ENCODE measurements at regions not wholly inside any gene's neighbourhood (a gene's known extent, or its start where the extent isn't known, plus 50 kb on each side); places are given as distances from the start of the nearest gene placed in this dataset.

GRCh38 chr6:19413323-19413722 is 423.8 kb upstream of the ID4 start:
- DNase-seq (ENCODE audit: low read depth, low spot score), result no peak
- CTCF ChIA-PET, result interaction anchor here (1.4 kb wide), 2 partner anchors 10 to 11 kb away, joined by 4 read pairs; no protein-coding TSS in a partner anchor

More at GRCh38 chr6:19413323-19413722, 423.8 kb upstream of the ID4 start:
- Histone ChIP-seq H2AFZ (ENCODE audit: low read depth, low read length) (no peak overlapping the region), H3K9ac (replicated peaks; ENCODE audit: extremely low read depth, insufficient read depth, low read length) (no peak overlapping the region), H3K4me2 (ENCODE audit: insufficient read depth, low read length) (no peak overlapping the region), H3K9me1 (replicated peaks; ENCODE audit: control insufficient read depth, extremely low read depth, insufficient read depth, low read length) (no peaks in the 10 kb centered on the region), H3K4me1 (ENCODE audit: control insufficient read depth, extremely low read depth, insufficient read depth, low read length) (no peaks in the 10 kb centered on the region), H3K27me3 (ENCODE audit: control insufficient read depth in 2 of 2, insufficient read depth in 2 of 2, low read length in 2 of 2) (no peaks in the 10 kb centered on the region), H3K27ac (ENCODE audit: insufficient read depth, low read depth, low read length) (no peak overlapping the region), H3K4me3 (replicated peaks in 1 of 3; ENCODE audit: insufficient read depth in 1 of 3, low read depth in 1 of 3, low read length in 3 of 3) (no peak overlapping the region), H3K36me3 (ENCODE audit: control insufficient read depth in 2 of 2, extremely low read depth in 1 of 2, insufficient read depth in 2 of 2, low read length in 2 of 2) (no peaks in the 10 kb centered on the region), H3K79me2 (ENCODE audit: control insufficient read depth, insufficient read depth, low read length) (no peaks in the 10 kb centered on the region), H4K20me1 (replicated peaks; ENCODE audit: control insufficient read depth, extremely low read depth, insufficient read depth, low read length) (no peaks in the 10 kb centered on the region), H3K9me3 (replicated peaks; ENCODE audit: control insufficient read depth, insufficient read depth, low read length) (no peaks in the 10 kb centered on the region)
- POLR2A ChIA-PET, result no interaction called here
- intact Hi-C loops (cut with micrococcal nuclease) (no loop called here), dilution Hi-C loops (cut with MboI; ENCODE audit: extremely low pct_ligation_motif_present, low sequenced_read_pairs) (no loop called here)
- FAIRE-seq, result no peak
- no TSS peak for BruUV-seq (replicated peaks)
- TF ChIP-seq POLR2AphosphoS5 (IDR thresholded peaks at IDR 0.05; ENCODE audit: insufficient read depth, low read depth, low read length) (no peak), MAX (IDR thresholded peaks at IDR 0.05; ENCODE audit: insufficient read depth, insufficient read length) (no peak), FOS (IDR thresholded peaks at IDR 0.05; ENCODE audit: borderline replicate concordance, insufficient read depth, low read length) (no peak), JUN (IDR thresholded peaks at IDR 0.05; ENCODE audit: borderline replicate concordance, insufficient read depth, insufficient read length, low read depth) (no peak), POLR2A (IDR thresholded peaks at IDR 0.05; ENCODE audit: low read depth, low read length) (no peak), GATA2 (IDR thresholded peaks at IDR 0.05; ENCODE audit: insufficient read depth, insufficient read length, low read depth, low read length) (no peak), MYC (IDR thresholded peaks at IDR 0.05; ENCODE audit: low read depth, low read length) (no peak), CTCF (IDR thresholded peaks at IDR 0.05; ENCODE audit: extremely low read depth in 1 of 2, insufficient read depth in 1 of 2, low read depth in 1 of 2, low read length in 2 of 2) (no peak), EZH2 (IDR thresholded peaks at IDR 0.05; ENCODE audit: borderline replicate concordance, low read depth, low read length, severe bottlenecking) (no peak)

Data from endothelial cell of umbilical vein (primary cell).